Neural progenitor cell (in vitro differentiated cells): ENCODE measurements at regions not wholly inside any gene's neighbourhood (a gene's known extent, or its start where the extent isn't known, plus 50 kb on each side); places are given as distances from the start of the nearest gene placed in this dataset.

Experiments
- CTCF ChIP-seq: fragments of 200-600 bp; sonication (generic); IDR thresholded peaks from 2 replicates; pipeline ENCODE4 v1.5.1; 2017; ENCODE audit warnings: antibody characterized with exemption, mild to moderate bottlenecking
- EZH2 ChIP-seq: fragments of 200-600 bp; sonication (generic); IDR thresholded peaks from 2 replicates; pipeline ENCODE4 v1.6.1; 2017; ENCODE audit warnings: antibody characterized with exemption, mild to moderate bottlenecking, moderate library complexity

- TF ChIP-seq CTCF (no peak), EZH2 (no peak)
Measured at GRCh38 chr10:109665321-109665720, 258.0 kb downstream of the XPNPEP1 start.
